SK-N-MC (cell line): ENCODE measurements at regions not wholly inside any gene's neighbourhood (a gene's known extent, or its start where the extent isn't known, plus 50 kb on each side); places are given as distances from the start of the nearest gene placed in this dataset.

Experiments
- EZH2 ChIP-seq: fragments of 200-600 bp; sonication (generic); IDR thresholded peaks from one replicate; pipeline ENCODE4 v1.6.1; 2017; ENCODE audit warnings: antibody characterized with exemption
- FOXP2 ChIP-seq: optimal IDR thresholded peaks from 2 replicates; pipeline ENCODE3; 2011; ENCODE audit warnings: mild to moderate bottlenecking, moderate library complexity; ENCODE audit not compliant: insufficient read depth; ENCODE audit errors: extremely low read length, control extremely low read depth
- POLR2AphosphoS5 ChIP-seq: IDR thresholded peaks from 2 replicates; pipeline ENCODE4 v1.6.1; 2012; ENCODE audit warnings: mild to moderate bottlenecking, low read depth, low read length, borderline replicate concordance

DNA sequence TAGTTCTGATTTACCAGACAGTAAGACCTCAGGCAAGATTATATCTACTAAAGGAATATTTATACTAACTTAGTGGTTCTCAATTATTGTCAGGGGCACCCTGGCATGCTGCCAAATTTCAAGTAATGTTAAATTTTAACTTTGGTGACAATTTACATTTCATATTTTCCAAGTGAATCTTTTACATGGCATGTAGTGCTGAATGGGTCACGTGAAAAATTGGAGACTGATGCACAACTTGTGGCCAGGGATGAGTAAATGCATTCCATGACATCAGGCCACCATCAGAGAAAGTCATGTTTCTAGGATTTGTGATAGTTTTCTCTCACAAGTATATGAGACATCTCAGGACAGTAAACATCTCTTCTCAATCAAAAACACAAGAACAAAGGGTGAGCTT lies 202.6 kb upstream of the SOX21 start:
- no peak for TF ChIP-seq EZH2
- TF ChIP-seq POLR2AphosphoS5 = no peak
- no peak for TF ChIP-seq FOXP2
